KMS-11 (cell line): ENCODE measurements at regions not wholly inside any gene's neighbourhood (a gene's known extent, or its start where the extent isn't known, plus 50 kb on each side); places are given as distances from the start of the nearest gene placed in this dataset.

Source experiments
- H2AFZ ChIP-seq: fragments of 200-600 bp; sonication (generic); 2 replicates; pipeline ENCODE4 v1.6.1; 2016; ENCODE audit warnings: antibody characterized with exemption, mixed run types, low read depth
- H3K27ac ChIP-seq: fragments of 200-600 bp; sonication (generic); 2 replicates; pipeline ENCODE4 v1.6.1; 2016; ENCODE audit warnings: mild to moderate bottlenecking, mixed run types
- H3K27me3 ChIP-seq: fragments of 200-600 bp; sonication (generic); 2 replicates; pipeline ENCODE4 v1.6.1; 2017; ENCODE audit warnings: mild to moderate bottlenecking, low read depth, mixed run types, moderate library complexity; ENCODE audit not compliant: insufficient read depth
- H3K36me3 ChIP-seq: fragments of 200-600 bp; sonication (generic); 2 replicates; pipeline ENCODE4 v1.6.1; 2017; ENCODE audit warnings: mild to moderate bottlenecking, mixed run types; ENCODE audit not compliant: insufficient read depth
- H3K4me1 ChIP-seq: fragments of 200-600 bp; sonication (generic); 2 replicates; pipeline ENCODE4 v1.6.1; 2016; ENCODE audit warnings: mild to moderate bottlenecking, low read depth, mixed run types; ENCODE audit not compliant: poor library complexity, severe bottlenecking
- H3K4me2 ChIP-seq: fragments of 200-600 bp; sonication (generic); 2 replicates; pipeline ENCODE4 v1.7.0; 2016; ENCODE audit warnings: mild to moderate bottlenecking, mixed run types
- H3K4me3 ChIP-seq: fragments of 200-600 bp; sonication (generic); IDR thresholded peaks from 2 replicates; pipeline ENCODE4 v1.6.1; 2017; ENCODE audit warnings: low read depth, low read length, mixed read lengths; ENCODE audit not compliant: insufficient read depth
- H3K79me2 ChIP-seq: fragments of 200-600 bp; sonication (generic); 2 replicates; pipeline ENCODE4 v1.6.1; 2016; ENCODE audit warnings: low read depth, mixed run types; ENCODE audit not compliant: insufficient read depth
- H3K9ac ChIP-seq: fragments of 200-600 bp; sonication (generic); 2 replicates; pipeline ENCODE4 v1.6.1; 2016; ENCODE audit warnings: mild to moderate bottlenecking, mixed run types
- H4K20me1 ChIP-seq: fragments of 200-600 bp; sonication (generic); 2 replicates; pipeline ENCODE4 v1.6.1; 2016; ENCODE audit warnings: mild to moderate bottlenecking, mixed run types; ENCODE audit not compliant: insufficient read depth
- CTCF ChIP-seq: fragments of 200-600 bp; sonication (generic); conservative IDR thresholded peaks from 2 replicates; pipeline ENCODE4 v1.6.1; 2017; ENCODE audit warnings: low read depth, mild to moderate bottlenecking, antibody characterized with exemption, low read length, moderate library complexity, mixed read lengths

DNA sequence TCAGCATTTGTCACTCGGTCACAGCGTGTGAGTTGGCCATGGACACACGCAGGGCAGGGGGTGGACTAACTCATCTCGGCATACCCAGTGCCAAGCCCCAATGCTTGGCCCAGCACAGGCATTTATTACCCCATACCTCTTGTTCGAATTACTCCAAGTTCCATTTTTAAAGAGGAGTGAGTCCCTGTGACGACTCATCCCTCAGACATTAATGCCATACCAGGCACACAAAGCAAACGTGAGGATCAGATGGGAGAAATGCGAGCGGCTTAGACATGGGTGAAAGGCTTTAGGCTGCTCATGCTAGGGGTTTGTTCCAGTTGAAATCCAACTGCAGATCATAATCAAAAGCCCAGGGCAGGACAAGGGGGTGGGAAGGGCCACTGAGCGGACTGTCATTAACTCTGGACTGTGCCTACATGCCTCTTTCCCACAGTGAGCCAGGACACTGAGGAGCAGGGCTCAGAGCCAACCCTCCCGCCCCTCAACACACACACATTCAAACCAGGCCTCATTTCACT is 118.5 kb upstream of the NGF start:
- H3K4me2 ChIP-seq = no peak overlapping the region

DNA sequence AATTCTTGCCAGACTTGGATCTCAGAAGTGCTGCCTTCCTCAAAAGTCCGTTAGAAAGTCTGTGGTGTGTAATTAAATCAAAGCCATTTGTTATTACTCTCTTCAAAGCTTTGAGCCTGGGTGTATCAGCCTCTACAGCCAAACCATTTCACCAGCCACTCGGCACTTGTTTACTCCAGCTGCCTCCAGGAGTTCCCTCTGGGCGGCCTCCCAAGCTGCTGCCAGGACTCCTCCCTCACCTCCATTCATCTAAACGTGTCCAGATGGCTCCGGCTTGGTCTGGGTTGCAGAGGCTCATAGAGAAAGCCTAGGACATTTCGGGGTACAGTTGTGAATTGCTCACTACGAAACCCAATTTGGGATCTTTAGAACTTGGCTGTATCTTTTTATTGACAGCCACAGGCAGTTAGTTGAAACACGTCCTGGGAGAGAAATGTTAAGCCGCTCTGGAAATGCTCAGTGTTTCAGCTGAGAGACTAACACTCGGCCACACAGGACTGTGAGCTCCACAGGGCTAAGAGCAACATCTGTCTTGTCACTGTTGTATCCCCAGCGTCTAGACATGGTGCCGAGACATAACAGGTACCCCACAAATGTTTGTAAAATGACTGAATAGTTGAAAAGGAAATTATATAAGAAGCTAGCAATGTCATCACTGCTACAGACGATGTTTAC is 116.9 kb upstream of the NGF start:
- Histone ChIP-seq H3K27ac (no peak overlapping the region), H3K79me2 (no peaks in the 10 kb centered on the region), H3K36me3 (no peaks in the 10 kb centered on the region), H3K4me1 (no peaks in the 10 kb centered on the region), H3K9ac (no peak overlapping the region), H3K4me3 (no peak overlapping the region), H3K4me2 (no peak overlapping the region), H4K20me1 (no peaks in the 10 kb centered on the region), H3K27me3 (no peaks in the 10 kb centered on the region), H2AFZ (no peak overlapping the region)
- TF ChIP-seq CTCF = no peak

More for the DNA sequence above, 118.5 kb upstream of the NGF start:
- no peaks in the 10 kb centered on the region for H3K36me3 ChIP-seq
- H4K20me1 ChIP-seq = no peaks in the 10 kb centered on the region
- H3K27ac ChIP-seq = no peak overlapping the region
- no peaks in the 10 kb centered on the region for H3K27me3 ChIP-seq
- TF ChIP-seq CTCF = no peak
- no peak overlapping the region for H3K9ac ChIP-seq
- H3K4me1 ChIP-seq = no peaks in the 10 kb centered on the region
- no peaks in the 10 kb centered on the region for H3K79me2 ChIP-seq
- no peak overlapping the region for H3K4me3 ChIP-seq
- H2AFZ ChIP-seq = no peak overlapping the region

- H3K9ac ChIP-seq = no peak overlapping the region
- no peaks in the 10 kb centered on the region for H3K36me3 ChIP-seq
- no peaks in the 10 kb centered on the region for H3K79me2 ChIP-seq
- no peaks in the 10 kb centered on the region for H4K20me1 ChIP-seq
- H2AFZ ChIP-seq = no peak overlapping the region
- no peaks in the 10 kb centered on the region for H3K4me1 ChIP-seq
- H3K4me2 ChIP-seq = no peak overlapping the region
- no peak overlapping the region for H3K27ac ChIP-seq
- TF ChIP-seq CTCF = no peak
- no peaks in the 10 kb centered on the region for H3K27me3 ChIP-seq
- H3K4me3 ChIP-seq = no peak overlapping the region
Measured at GRCh38 chr1:115453666-115454065, 115.6 kb upstream of the NGF start.

DNA sequence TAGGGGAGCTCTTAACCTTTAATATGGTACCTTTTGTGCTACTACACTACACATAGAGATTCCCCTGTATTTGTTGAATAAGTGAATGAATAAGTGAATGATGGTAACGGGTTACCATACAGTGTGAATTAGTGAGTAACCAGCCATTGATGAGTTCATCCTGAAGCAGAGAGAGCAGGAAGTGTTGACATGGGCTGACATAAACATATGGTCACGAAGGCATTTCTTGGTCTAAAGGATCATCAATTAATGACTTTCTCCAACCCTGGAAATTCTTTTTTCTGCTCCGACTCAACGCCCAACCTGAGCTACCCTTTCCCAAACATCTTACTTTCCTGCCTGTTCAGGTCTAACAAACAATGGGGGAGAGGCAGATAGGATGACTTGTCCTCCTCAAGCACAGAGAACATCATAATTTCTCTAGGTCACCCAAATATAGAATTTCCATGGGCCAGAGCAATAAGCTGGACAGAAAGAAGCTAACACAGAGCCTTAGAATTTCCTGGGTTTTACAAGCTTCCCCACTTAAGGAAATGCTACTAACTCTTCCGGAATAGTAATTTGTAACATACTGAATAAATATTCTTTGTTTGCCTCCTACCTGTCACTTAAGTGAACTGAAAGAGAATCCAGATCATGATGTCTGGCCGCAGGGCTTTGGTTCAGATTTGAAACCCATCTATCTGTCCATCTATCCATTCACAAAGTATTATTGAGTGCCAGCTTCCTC is 114.7 kb upstream of the NGF start:
- no peak overlapping the region for H3K4me3 ChIP-seq
- no peak overlapping the region for H3K4me2 ChIP-seq
- H3K27ac ChIP-seq = no peak overlapping the region
- H3K27me3 ChIP-seq = no peaks in the 10 kb centered on the region
- H3K9ac ChIP-seq = no peak overlapping the region
- H4K20me1 ChIP-seq = no peaks in the 10 kb centered on the region
- H3K36me3 ChIP-seq = no peaks in the 10 kb centered on the region
- no peak overlapping the region for H2AFZ ChIP-seq
- H3K79me2 ChIP-seq = no peaks in the 10 kb centered on the region
- H3K4me1 ChIP-seq = no peaks in the 10 kb centered on the region
- no peak for TF ChIP-seq CTCF
